Mucosa of gallbladder (tissue), 1 donor: ENCODE measurements at regions not wholly inside any gene's neighbourhood (a gene's known extent, or its start where the extent isn't known, plus 50 kb on each side); places are given as distances from the start of the nearest gene placed in this dataset.
A peak's percentile ranks its signal among the peaks of the same experiment; 100 is the strongest.

Experiments used
- DNase-seq: peaks from one replicate; pipeline ENCODE4 v3.0.0-alpha.2; 2020; ENCODE audit warnings: low spot score
- donor health status: DM: no; HTN: no; CAD: no.

GRCh38 chr3:194536871-194537637 lies 50.3 kb upstream of the ATP13A3 start:
- peak; percentile 67 for DNase-seq
